H1 (cell line): ENCODE measurements at regions not wholly inside any gene's neighbourhood (a gene's known extent, or its start where the extent isn't known, plus 50 kb on each side); places are given as distances from the start of the nearest gene placed in this dataset.

Experiments
- KDM1A ChIP-seq: fragments of 200-600, 300-600 bp; sonication (generic); IDR thresholded peaks from 2 replicates; pipeline ENCODE4 v1.7.1; 2016; ENCODE audit warnings: mild to moderate bottlenecking, low read length, borderline replicate concordance

DNA sequence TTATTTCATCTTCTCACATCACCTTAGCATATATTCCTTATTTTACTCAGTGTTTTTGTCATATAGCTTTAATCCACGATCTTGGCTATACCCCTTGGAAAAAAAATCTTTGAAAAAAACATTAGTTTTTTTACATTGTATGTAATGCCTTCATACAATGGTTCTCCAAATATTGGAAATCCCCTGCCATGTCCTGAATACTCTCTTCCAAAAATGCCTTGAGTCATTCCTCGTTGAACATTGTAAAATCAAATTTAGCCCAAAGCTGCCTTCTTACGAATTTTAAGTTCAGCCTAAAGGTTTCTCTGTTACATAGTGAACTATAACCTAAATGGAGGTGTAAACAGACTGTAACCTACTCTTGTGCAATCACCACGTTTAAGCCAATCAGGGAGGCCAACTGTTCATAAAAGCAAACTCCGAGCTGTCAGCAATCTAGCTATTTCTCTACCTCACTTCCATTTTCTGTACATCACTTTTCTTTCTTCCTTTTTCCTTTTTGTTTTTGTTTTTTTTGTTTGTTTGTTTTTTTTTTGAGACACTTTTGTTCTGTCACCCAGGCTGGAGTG is 140.1 kb downstream of the ANXA2 start (continued):
- TF ChIP-seq KDM1A, result no peak
